Right lobe of liver (tissue), 4 donors: ENCODE measurements at regions not wholly inside any gene's neighbourhood (a gene's known extent, or its start where the extent isn't known, plus 50 kb on each side); places are given as distances from the start of the nearest gene placed in this dataset.

Source experiments
- POLR2A ChIP-seq: fragments of 450-650 bp; IDR thresholded peaks from one replicate; pipeline ENCODE4 v1.6.1; 2017; ENCODE audit warnings: antibody characterized with exemption, mild to moderate bottlenecking
- TF ChIP-seq, protein P1 (sequence below), 4 donors: fragments of 200-600 bp in 3 of 4; fragments of 450-650 bp in 1 of 4; IDR thresholded peaks; one replicate each; pipeline versions ENCODE4 v1.5.1 to v1.8.0; 2016 to 2022; ENCODE audit warnings: antibody characterized with exemption in 4 of 4, mild to moderate bottlenecking in 2 of 4
- donor health status: DM: no; HTN: no; CAD: no.
- donor health status: DM: no; HTN: no; CAD: no.
- donor health status: DM: no; HTN: yes; CAD: no.

DNA sequence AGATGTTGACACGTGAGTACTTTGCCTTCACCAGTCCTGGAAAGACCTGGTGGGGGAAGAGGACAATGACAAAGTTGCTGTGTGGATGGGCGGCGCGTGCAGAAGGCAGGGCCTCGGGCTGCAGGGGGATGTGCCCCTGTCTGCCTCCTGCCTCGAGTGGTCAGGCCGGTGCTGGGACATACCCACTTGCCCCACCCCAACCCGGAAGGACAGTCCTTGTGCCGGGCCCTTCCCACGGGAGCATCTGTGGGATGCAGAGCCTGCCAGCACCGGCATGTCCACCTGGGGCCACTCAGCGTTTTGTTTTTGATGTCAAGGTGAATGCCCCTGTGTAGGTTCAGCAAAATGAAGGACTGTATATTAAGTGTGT, 60.5 kb upstream of the BHLHE23 start:
- TF ChIP-seq, protein P1, sequence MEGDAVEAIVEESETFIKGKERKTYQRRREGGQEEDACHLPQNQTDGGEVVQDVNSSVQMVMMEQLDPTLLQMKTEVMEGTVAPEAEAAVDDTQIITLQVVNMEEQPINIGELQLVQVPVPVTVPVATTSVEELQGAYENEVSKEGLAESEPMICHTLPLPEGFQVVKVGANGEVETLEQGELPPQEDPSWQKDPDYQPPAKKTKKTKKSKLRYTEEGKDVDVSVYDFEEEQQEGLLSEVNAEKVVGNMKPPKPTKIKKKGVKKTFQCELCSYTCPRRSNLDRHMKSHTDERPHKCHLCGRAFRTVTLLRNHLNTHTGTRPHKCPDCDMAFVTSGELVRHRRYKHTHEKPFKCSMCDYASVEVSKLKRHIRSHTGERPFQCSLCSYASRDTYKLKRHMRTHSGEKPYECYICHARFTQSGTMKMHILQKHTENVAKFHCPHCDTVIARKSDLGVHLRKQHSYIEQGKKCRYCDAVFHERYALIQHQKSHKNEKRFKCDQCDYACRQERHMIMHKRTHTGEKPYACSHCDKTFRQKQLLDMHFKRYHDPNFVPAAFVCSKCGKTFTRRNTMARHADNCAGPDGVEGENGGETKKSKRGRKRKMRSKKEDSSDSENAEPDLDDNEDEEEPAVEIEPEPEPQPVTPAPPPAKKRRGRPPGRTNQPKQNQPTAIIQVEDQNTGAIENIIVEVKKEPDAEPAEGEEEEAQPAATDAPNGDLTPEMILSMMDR (IDR thresholded peaks at IDR 0.05) = no peak
- no peak for TF ChIP-seq POLR2A
